H1 (cell line): ENCODE measurements at regions not wholly inside any gene's neighbourhood (a gene's known extent, or its start where the extent isn't known, plus 50 kb on each side); places are given as distances from the start of the nearest gene placed in this dataset.

ENCODE experiments used
- CTCF ChIA-PET: fragments of 300-600 bp; sonication (Branson Sonifier 250); formaldehyde crosslinking; loops from one replicate; lab custom pipeline; 2021; ENCODE audit not compliant: partially characterized antibody; lab: Charles Lee
- POLR2A ChIA-PET: fragments of 300-600 bp; sonication (Branson Sonifier 250); formaldehyde crosslinking; loops from one replicate; lab custom pipeline; 2021; ENCODE audit warnings: inconsistent platforms; ENCODE audit not compliant: partially characterized antibody; lab: Charles Lee
- DNase-seq, 2 experiments: peaks; one replicate each; pipeline versions ENCODE4 v3.0.0 to v3.0.0-alpha.2; 2010 to 2022; ENCODE audit warnings: low spot score in 2 of 2, low read depth in 1 of 2, mixed read lengths in 1 of 2
- FAIRE-seq: peaks from 2 replicates; lab custom pipeline; 2011; peaks lifted over from hg19 to GRCh38; lab: Jason Lieb, UNC
- H2AFZ ChIP-seq: 2 replicates; pipeline ENCODE4 v1.8.1; 2012; ENCODE audit warnings: low read length, inconsistent platforms
- H2AK5ac ChIP-seq: 2 replicates; pipeline ENCODE4 v1.6.1; 2013; ENCODE audit warnings: low read depth, low read length
- H2BK120ac ChIP-seq: replicated peaks from 2 replicates; pipeline ENCODE3; 2013; ENCODE audit warnings: low read depth, low read length, inconsistent platforms
- H2BK12ac ChIP-seq: 2 replicates; pipeline ENCODE4 v1.6.1; 2013; ENCODE audit warnings: low read depth, low read length
- H2BK15ac ChIP-seq: 2 replicates; pipeline ENCODE4 v1.6.1; 2013; ENCODE audit warnings: low read length
- H2BK20ac ChIP-seq: 2 replicates; pipeline ENCODE4 v1.6.1; 2013; ENCODE audit warnings: low read length
- H2BK5ac ChIP-seq: 2 replicates; pipeline ENCODE4 v1.6.1; 2013; ENCODE audit warnings: low read depth, low read length
- H3K14ac ChIP-seq: 2 replicates; pipeline ENCODE4 v1.6.1; 2013; ENCODE audit warnings: inconsistent platforms; ENCODE audit not compliant: insufficient read length
- H3K18ac ChIP-seq: 2 replicates; pipeline ENCODE4 v1.6.1; 2013; ENCODE audit warnings: low read length; ENCODE audit errors: extremely low read depth
- H3K23ac ChIP-seq: 2 replicates; pipeline ENCODE4 v1.6.1; 2013; ENCODE audit warnings: inconsistent platforms; ENCODE audit not compliant: insufficient read length
- H3K23me2 ChIP-seq: 2 replicates; pipeline ENCODE4 v1.6.1; 2013; ENCODE audit warnings: low read depth, low read length
- H3K27ac ChIP-seq: 2 replicates; pipeline ENCODE4 v1.6.1; 2011; ENCODE audit warnings: low read depth, low read length, inconsistent platforms
- H3K27me3 ChIP-seq, 4 experiments: replicated peaks in 1 of 4; 1 replicate in 1 of 4; 2 replicates in 3 of 4; pipeline versions ENCODE4 v1.6.1 to v1.8.1; 2011 to 2013; ENCODE audit warnings: low read length in 3 of 4, mild to moderate bottlenecking in 3 of 4, inconsistent platforms in 2 of 4, mixed read lengths in 2 of 4, moderate library complexity in 1 of 4; ENCODE audit not compliant: control insufficient read depth in 3 of 4, insufficient read depth in 3 of 4; ENCODE audit errors: extremely low read depth in 1 of 4
- H3K36me3 ChIP-seq, 4 experiments: 2 replicates each; pipeline versions ENCODE4 v1.6.1 to v1.8.1; 2011 to 2013; ENCODE audit warnings: mild to moderate bottlenecking in 4 of 4, low read length in 3 of 4, moderate library complexity in 2 of 4, control low read depth in 1 of 4, inconsistent platforms in 1 of 4; ENCODE audit not compliant: insufficient read depth in 4 of 4, control insufficient read depth in 2 of 4
- H3K4ac ChIP-seq: replicated peaks from 2 replicates; pipeline ENCODE3; 2013; ENCODE audit warnings: low read length, low read depth, mixed read lengths, inconsistent platforms; ENCODE audit not compliant: insufficient read length
- H3K4me1 ChIP-seq, 4 experiments: replicated peaks in 1 of 4; 1 replicate in 1 of 4; 2 replicates in 3 of 4; pipeline versions ENCODE4 v1.6.1 to v1.8.1; 2011 to 2013; ENCODE audit warnings: low read length in 3 of 4, inconsistent platforms in 2 of 4, mixed read lengths in 1 of 4; ENCODE audit not compliant: insufficient read depth in 4 of 4, control insufficient read depth in 3 of 4
- H3K4me2 ChIP-seq, 2 experiments: 2 replicates each; pipeline versions ENCODE4 v1.6.1 to v1.8.1; 2011 to 2013; ENCODE audit warnings: low read depth in 2 of 2, low read length in 2 of 2, control low read depth in 1 of 2, inconsistent platforms in 1 of 2, mild to moderate bottlenecking in 1 of 2; ENCODE audit not compliant: insufficient read depth in 1 of 2
- H3K4me3 ChIP-seq, 4 experiments: fragments of 200-600, 300-600 bp in 1 of 4; sonication (generic), shearing (Covaris generic), sonication (Bioruptor Twin) in 1 of 4; 2 replicates each; pipeline versions ENCODE4 v1.5.1 to v1.8.1; 2011 to 2016; ENCODE audit warnings: low read length in 4 of 4, low read depth in 3 of 4, control low read depth in 2 of 4, inconsistent platforms in 2 of 4, mild to moderate bottlenecking in 2 of 4, mixed read lengths in 1 of 4, moderate library complexity in 1 of 4; ENCODE audit not compliant: insufficient read depth in 2 of 4; ENCODE audit errors: extremely low read depth in 1 of 4
- H3K56ac ChIP-seq: replicated peaks from 2 replicates; pipeline ENCODE3; 2013; ENCODE audit warnings: low read depth, mild to moderate bottlenecking, mixed read lengths, low read length, inconsistent platforms; ENCODE audit not compliant: insufficient read length
- H3K79me1 ChIP-seq: 2 replicates; pipeline ENCODE4 v1.6.1; 2013; ENCODE audit warnings: low read depth, low read length, control low read depth
- H3K79me2 ChIP-seq, 2 experiments: 2 replicates each; pipeline versions ENCODE4 v1.6.1 to v1.8.1; 2012 to 2013; ENCODE audit warnings: low read length in 2 of 2, mild to moderate bottlenecking in 2 of 2, inconsistent platforms in 1 of 2; ENCODE audit not compliant: insufficient read depth in 2 of 2, control insufficient read depth in 1 of 2
- H3K9ac ChIP-seq, 4 experiments: replicated peaks in 1 of 4; 1 replicate in 1 of 4; 2 replicates in 3 of 4; pipeline versions ENCODE4 v1.6.1 to v1.8.1; 2011 to 2013; ENCODE audit warnings: low read depth in 3 of 4, low read length in 3 of 4, control low read depth in 2 of 4, mild to moderate bottlenecking in 2 of 4, moderate library complexity in 2 of 4, inconsistent platforms in 1 of 4; ENCODE audit errors: extremely low read depth in 1 of 4
- H3K9me3 ChIP-seq, 2 experiments: 2 replicates each; pipeline versions ENCODE4 v1.6.1 to v1.8.1; 2012 to 2013; ENCODE audit warnings: mild to moderate bottlenecking in 2 of 2, moderate library complexity in 2 of 2, control low read depth in 1 of 2, inconsistent platforms in 1 of 2, low read depth in 1 of 2, low read length in 1 of 2, mixed read lengths in 1 of 2; ENCODE audit not compliant: insufficient read depth in 2 of 2
- H4K20me1 ChIP-seq, 2 experiments: replicated peaks in 1 of 2; 2 replicates each; pipeline versions ENCODE3 to v1.8.1; 2011 to 2013; ENCODE audit warnings: inconsistent platforms in 2 of 2, low read length in 2 of 2, mild to moderate bottlenecking in 1 of 2; ENCODE audit not compliant: insufficient read depth in 2 of 2, control insufficient read depth in 1 of 2
- H4K5ac ChIP-seq: 2 replicates; pipeline ENCODE4 v1.6.1; 2013; ENCODE audit warnings: low read length, low read depth, mixed read lengths, inconsistent platforms; ENCODE audit not compliant: insufficient read length
- H4K8ac ChIP-seq: 2 replicates; pipeline ENCODE4 v1.8.0; 2013; ENCODE audit warnings: mild to moderate bottlenecking, moderate library complexity, low read length, inconsistent platforms; ENCODE audit not compliant: insufficient read depth; ENCODE audit errors: extremely low read depth
- H4K91ac ChIP-seq: replicated peaks from 2 replicates; pipeline ENCODE3; 2013; ENCODE audit warnings: low read length, mixed read lengths, inconsistent platforms; ENCODE audit not compliant: insufficient read length
- CHD7 ChIP-seq: fragments of 300-600 bp; sonication (generic); IDR thresholded peaks from 2 replicates; pipeline ENCODE4 v1.7.1; 2012; ENCODE audit warnings: low read length, moderate library complexity, mild to moderate bottlenecking, inconsistent platforms; ENCODE audit not compliant: insufficient replicate concordance

- Histone ChIP-seq H4K8ac (no peak overlapping the region), H3K56ac (no peak overlapping the region), H3K9ac (no peak overlapping the region), H3K4me2 (no peak overlapping the region), H3K18ac (no peak overlapping the region), H3K27me3 (no peaks in the 10 kb centered on the region), H3K4me1 (peaks cover 0 to 9% (median 2%) of the 10 kb centered on the region in 4 experiments; a peak in 5 of 7 replicates), H4K91ac (no peak overlapping the region), H2AK5ac (no peak overlapping the region), H2BK20ac (no peak overlapping the region), H2AFZ (no peak overlapping the region; the same call in 1 of the 2 replicates), H3K4ac (no peak overlapping the region), H4K5ac (no peak overlapping the region), H3K14ac (no peak overlapping the region), H2BK5ac (peak overlapping the region; percentile 44; the same call in 1 of the 2 replicates), H3K23ac (no peak overlapping the region), H2BK12ac (0 out of 2 replicates have a peak overlapping the region, but pooled peaks have one; percentile 39), H3K23me2 (no peaks in the 10 kb centered on the region), H3K4me3 (no peak overlapping the region), H3K79me1 (no peaks in the 10 kb centered on the region), H3K36me3 (no peaks in the 10 kb centered on the region), H4K20me1 (no peaks in the 10 kb centered on the region), H3K79me2 (no peaks in the 10 kb centered on the region), H3K27ac (no peak overlapping the region), H2BK15ac (no peak overlapping the region), H2BK120ac (no peak overlapping the region), H3K9me3 (0 out of 4 replicates have a peak, but pooled peaks cover 0 to 3% of the 10 kb centered on the region in 2 experiments)
- no peak for FAIRE-seq
- DNase-seq = no peak
- ChIA-PET POLR2A (no interaction called here), CTCF (interaction anchor here (1.5 to 1.6 kb wide), 2 partner anchors 28 to 330 kb away, joined by 3 to 5 read pairs; no protein-coding TSS in a partner anchor)
- TF ChIP-seq CHD7 = no peak
These were observed 951.2 kb upstream of the MIR17HG start for GRCh38 chr13:90396266-90396665.
